ENCODE measurements at regions not wholly inside any gene's neighbourhood (a gene's known extent, or its start where the extent isn't known, plus 50 kb on each side); places are given as distances from the start of the nearest gene placed in this dataset.

GRCh38 chr20:58149437-58150091 is 78.9 kb downstream of the ANKRD60 start:
- Mint-ChIP-seq H3K36me3 (no peaks in the 10 kb centered on the region), H3K4me3 (no peak overlapping the region), H3K4me1 (no peaks in the 10 kb centered on the region), H3K27ac (no peak overlapping the region), H3K27me3 (ENCODE audit: low read depth in 2 of 2) (peaks cover 26 to 37% of the 10 kb centered on the region in 2 donors), H3K9me3 (no peaks in the 10 kb centered on the region)
- Histone ChIP-seq H3K9me3 (ENCODE audit: control insufficient read depth, insufficient read depth, low read length) (no peaks in the 10 kb centered on the region), H3K27ac (ENCODE audit: low read length) (no peak overlapping the region), H3K36me3 (ENCODE audit: control insufficient read depth, insufficient read depth, low read length) (no peaks in the 10 kb centered on the region), H3K4me1 (ENCODE audit: control insufficient read depth, insufficient read depth, low read length) (no peaks in the 10 kb centered on the region), H3K4me3 (ENCODE audit: low read length) (no peak overlapping the region), H3K27me3 (ENCODE audit: control insufficient read depth, insufficient read depth, low read length) (no peaks in the 10 kb centered on the region)
- no peak for TF ChIP-seq CTCF (IDR thresholded peaks at IDR 0.05)
- ATAC-seq (peak in 1 of 3 donors; percentile 21), DNase-seq (no peak)
- intact Hi-C loops (cut with micrococcal nuclease): no loop called here
- WGBS (ENCODE audit: insufficient coverage): 67% methylated on average over 5 of the region's 5 CpGs

DNA sequence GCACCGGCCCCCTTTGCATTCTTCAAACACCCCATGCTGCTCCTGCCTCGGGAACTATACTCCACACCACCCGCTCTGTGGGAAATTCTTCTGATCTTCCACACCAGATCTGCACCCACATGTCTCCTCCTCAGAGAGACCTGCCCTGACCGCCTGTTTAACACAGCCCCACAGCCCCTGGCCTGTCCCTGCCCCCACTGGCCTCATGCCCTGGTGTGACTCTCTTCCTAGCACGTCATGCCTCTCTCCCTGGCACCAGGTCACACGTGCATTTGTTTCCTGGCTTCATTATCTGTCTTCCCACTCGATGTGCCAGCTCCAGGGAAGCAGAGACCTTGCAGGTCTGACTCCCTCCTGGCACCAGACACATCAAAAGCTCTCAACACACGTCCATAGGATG is 79.6 kb downstream of the ANKRD60 start:
- DNase-seq (no peak), ATAC-seq (no peak)
- H3K27ac Mint-ChIP-seq: no peak overlapping the region
- H3K36me3 ChIP-seq (ENCODE audit: control insufficient read depth, insufficient read depth, low read length): no peaks in the 10 kb centered on the region
- H3K4me1 Mint-ChIP-seq: no peaks in the 10 kb centered on the region
- intact Hi-C loops (cut with micrococcal nuclease): no loop called here
- no peak for TF ChIP-seq CTCF (IDR thresholded peaks at IDR 0.05)
- no peak overlapping the region for H3K4me3 ChIP-seq (ENCODE audit: low read length)
- no peaks in the 10 kb centered on the region for H3K9me3 Mint-ChIP-seq
- H3K27me3 ChIP-seq (ENCODE audit: control insufficient read depth, insufficient read depth, low read length): no peaks in the 10 kb centered on the region
- H3K27me3 Mint-ChIP-seq (ENCODE audit: low read depth in 2 of 2): peaks cover 23 to 37% of the 10 kb centered on the region in 2 donors
- H3K27ac ChIP-seq (ENCODE audit: low read length): no peak overlapping the region
- H3K36me3 Mint-ChIP-seq: no peaks in the 10 kb centered on the region
- WGBS (ENCODE audit: insufficient coverage): 61% methylated on average over 8 of the region's 8 CpGs
- H3K4me1 ChIP-seq (ENCODE audit: control insufficient read depth, insufficient read depth, low read length): no peaks in the 10 kb centered on the region
- no peaks in the 10 kb centered on the region for H3K9me3 ChIP-seq (ENCODE audit: control insufficient read depth, insufficient read depth, low read length)
- no peak overlapping the region for H3K4me3 Mint-ChIP-seq

GRCh38 chr20:58147628-58148370 is 80.7 kb downstream of the ANKRD60 start:
- Histone ChIP-seq H3K27ac (ENCODE audit: low read length) (no peak overlapping the region), H3K9me3 (ENCODE audit: control insufficient read depth, insufficient read depth, low read length) (no peaks in the 10 kb centered on the region), H3K27me3 (ENCODE audit: control insufficient read depth, insufficient read depth, low read length) (no peaks in the 10 kb centered on the region), H3K4me1 (ENCODE audit: control insufficient read depth, insufficient read depth, low read length) (no peaks in the 10 kb centered on the region), H3K36me3 (ENCODE audit: control insufficient read depth, insufficient read depth, low read length) (no peaks in the 10 kb centered on the region), H3K4me3 (ENCODE audit: low read length) (no peak overlapping the region)
- Mint-ChIP-seq H3K27ac (no peak overlapping the region), H3K27me3 (ENCODE audit: low read depth in 2 of 2) (peaks cover 21 to 37% of the 10 kb centered on the region in 2 donors), H3K9me3 (no peaks in the 10 kb centered on the region), H3K4me1 (no peaks in the 10 kb centered on the region), H3K36me3 (no peaks in the 10 kb centered on the region), H3K4me3 (no peak overlapping the region)
- WGBS (ENCODE audit: insufficient coverage): 74% methylated on average over 10 of the region's 10 CpGs
- intact Hi-C loops (cut with micrococcal nuclease): no loop called here
- no peak for TF ChIP-seq CTCF (IDR thresholded peaks at IDR 0.05)
- no peak for DNase-seq
- no peak for ATAC-seq

All from natural killer cell (primary cell).